ENCODE measurements at regions not wholly inside any gene's neighbourhood (a gene's known extent, or its start where the extent isn't known, plus 50 kb on each side); places are given as distances from the start of the nearest gene placed in this dataset.

DNA sequence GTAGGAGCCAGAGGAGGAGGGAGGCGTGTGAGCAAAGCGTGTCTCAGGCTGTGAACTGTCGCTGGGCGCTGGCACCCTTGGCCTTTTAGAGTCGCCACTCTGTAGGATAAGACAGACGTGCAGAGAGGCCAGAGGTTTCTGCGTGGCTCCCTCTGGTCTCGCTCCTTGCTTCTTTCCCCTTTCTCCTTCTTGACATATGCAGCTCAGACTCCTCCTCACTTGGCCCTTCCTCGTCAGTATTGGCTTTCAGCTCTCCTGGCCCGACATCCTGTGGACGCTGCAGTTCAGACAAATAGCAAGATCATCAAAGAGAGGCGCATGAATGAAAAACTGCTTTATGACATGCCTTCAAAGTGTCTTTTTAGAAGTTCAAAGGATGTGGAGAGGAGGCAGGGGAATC lies 116.8 kb upstream of the SPRY4 start:
- Histone ChIP-seq H3K27me3 (replicated peaks in 1 of 7) (peaks cover 0 to 2% (median 0%) of the 10 kb centered on the region in 7 donors), H3K4me3 (no peak overlapping the region), H3K4me1 (peaks cover 0 to 32% (median 11%) of the 10 kb centered on the region in 6 donors), H3K9me3 (no peaks in the 10 kb centered on the region), H3K36me3 (no peaks in the 10 kb centered on the region), H3K27ac (no peak overlapping the region)
- TF ChIP-seq, protein P1, sequence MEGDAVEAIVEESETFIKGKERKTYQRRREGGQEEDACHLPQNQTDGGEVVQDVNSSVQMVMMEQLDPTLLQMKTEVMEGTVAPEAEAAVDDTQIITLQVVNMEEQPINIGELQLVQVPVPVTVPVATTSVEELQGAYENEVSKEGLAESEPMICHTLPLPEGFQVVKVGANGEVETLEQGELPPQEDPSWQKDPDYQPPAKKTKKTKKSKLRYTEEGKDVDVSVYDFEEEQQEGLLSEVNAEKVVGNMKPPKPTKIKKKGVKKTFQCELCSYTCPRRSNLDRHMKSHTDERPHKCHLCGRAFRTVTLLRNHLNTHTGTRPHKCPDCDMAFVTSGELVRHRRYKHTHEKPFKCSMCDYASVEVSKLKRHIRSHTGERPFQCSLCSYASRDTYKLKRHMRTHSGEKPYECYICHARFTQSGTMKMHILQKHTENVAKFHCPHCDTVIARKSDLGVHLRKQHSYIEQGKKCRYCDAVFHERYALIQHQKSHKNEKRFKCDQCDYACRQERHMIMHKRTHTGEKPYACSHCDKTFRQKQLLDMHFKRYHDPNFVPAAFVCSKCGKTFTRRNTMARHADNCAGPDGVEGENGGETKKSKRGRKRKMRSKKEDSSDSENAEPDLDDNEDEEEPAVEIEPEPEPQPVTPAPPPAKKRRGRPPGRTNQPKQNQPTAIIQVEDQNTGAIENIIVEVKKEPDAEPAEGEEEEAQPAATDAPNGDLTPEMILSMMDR (IDR thresholded peaks at IDR 0.05 in 8 of 11, conservative IDR thresholded peaks at IDR 0.05 in 3 of 11) = no peak
- no peak for TF ChIP-seq POLR2AphosphoS5 (IDR thresholded peaks at IDR 0.05)
- TF ChIP-seq POLR2A (IDR thresholded peaks at IDR 0.05) = no peak
- 66 to 80% (median 71%) methylated on average over 12 of the region's 12 CpGs for WGBS, 5 donors
- intact Hi-C loops (cut with DNase I; ENCODE audit: low total_unique reads) = no loop called here
- no peak for DNase-seq

GRCh38 chr5:142439207-142439860 lies 114.5 kb upstream of the SPRY4 start:
- Histone ChIP-seq H3K27ac (peak overlapping the region in 2 of 8 donors; percentile 3 to 23), H3K4me1 (peaks cover 0 to 25% (median 11%) of the 10 kb centered on the region in 6 donors), H3K9me3 (no peaks in the 10 kb centered on the region), H3K36me3 (no peaks in the 10 kb centered on the region), H3K27me3 (replicated peaks in 1 of 7) (peaks cover 0 to 5% (median 0%) of the 10 kb centered on the region in 7 donors), H3K4me3 (no peak overlapping the region)
- TF ChIP-seq POLR2A (IDR thresholded peaks at IDR 0.05) = no peak
- TF ChIP-seq, protein P1 (IDR thresholded peaks at IDR 0.05 in 8 of 11, conservative IDR thresholded peaks at IDR 0.05 in 3 of 11) = no peak
- TF ChIP-seq POLR2AphosphoS5 (IDR thresholded peaks at IDR 0.05) = no peak
- intact Hi-C loops (cut with DNase I; ENCODE audit: low total_unique reads) = no loop called here
- WGBS, 5 donors = 68 to 85% (median 79%) methylated on average over 7 of the region's 7 CpGs
- DNase-seq = no peak

- TF ChIP-seq POLR2A (IDR thresholded peaks at IDR 0.05) (no peak), POLR2AphosphoS5 (IDR thresholded peaks at IDR 0.05) (no peak)
- TF ChIP-seq, protein P1 (IDR thresholded peaks at IDR 0.05 in 8 of 11, conservative IDR thresholded peaks at IDR 0.05 in 3 of 11) = no peak
- H3K4me3 ChIP-seq = no peak overlapping the region
- peaks cover 0 to 5% (median 0%) of the 10 kb centered on the region in 7 donors for H3K27me3 ChIP-seq (replicated peaks in 1 of 7)
- H3K4me1 ChIP-seq = peaks cover 0 to 31% (median 17%) of the 10 kb centered on the region in 6 donors
- H3K27ac ChIP-seq = peak overlapping the region in 2 of 8 donors; percentile 3 to 23
- no peaks in the 10 kb centered on the region for H3K36me3 ChIP-seq
- intact Hi-C loops (cut with DNase I; ENCODE audit: low total_unique reads) = no loop called here
- no peaks in the 10 kb centered on the region for H3K9me3 ChIP-seq
- WGBS, 5 donors = 82 to 96% (median 92%) methylated on average over 2 of the region's 2 CpGs
- no peak for DNase-seq
Measured at GRCh38 chr5:142438573-142438972, 113.8 kb upstream of the SPRY4 start.

DNA sequence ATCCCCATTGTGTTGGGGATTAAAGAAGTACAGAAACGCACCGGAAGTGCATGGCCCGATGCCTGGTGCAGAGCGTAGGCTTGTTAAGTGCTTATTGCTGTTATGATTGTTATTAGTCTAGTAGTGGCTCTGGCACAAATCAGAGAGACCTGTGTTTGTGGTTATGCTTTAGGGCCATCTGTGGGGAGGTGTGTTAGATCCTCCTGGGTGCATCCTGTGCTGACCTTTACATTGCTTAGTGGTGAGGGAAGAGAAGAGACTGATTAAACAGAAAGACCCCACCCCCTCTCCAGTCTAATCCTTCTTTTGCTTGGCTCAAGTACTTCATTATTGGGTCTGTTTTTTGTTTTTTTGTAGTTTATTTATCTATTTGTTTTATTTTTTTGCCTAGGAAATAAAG lies 112.7 kb upstream of the SPRY4 start:
- TF ChIP-seq POLR2AphosphoS5 (IDR thresholded peaks at IDR 0.05) = no peak
- TF ChIP-seq, protein P1 (IDR thresholded peaks at IDR 0.05 in 8 of 11, conservative IDR thresholded peaks at IDR 0.05 in 3 of 11) = no peak
- no peak overlapping the region for H3K27ac ChIP-seq
- H3K4me1 ChIP-seq = peaks cover 4 to 41% (median 27%) of the 10 kb centered on the region in 6 donors
- no peaks in the 10 kb centered on the region for H3K36me3 ChIP-seq
- intact Hi-C loops (cut with DNase I; ENCODE audit: low total_unique reads) = no loop called here
- no peaks in the 10 kb centered on the region for H3K9me3 ChIP-seq
- DNase-seq = no peak
- H3K4me3 ChIP-seq = no peak overlapping the region
- peaks cover 0 to 10% (median 0%) of the 10 kb centered on the region in 7 donors for H3K27me3 ChIP-seq (replicated peaks in 1 of 7)
- WGBS, 5 donors = 89 to 92% (median 91%) methylated on average over 4 of the region's 4 CpGs
